ENCODE measurements at regions not wholly inside any gene's neighbourhood (a gene's known extent, or its start where the extent isn't known, plus 50 kb on each side); places are given as distances from the start of the nearest gene placed in this dataset.

DNA sequence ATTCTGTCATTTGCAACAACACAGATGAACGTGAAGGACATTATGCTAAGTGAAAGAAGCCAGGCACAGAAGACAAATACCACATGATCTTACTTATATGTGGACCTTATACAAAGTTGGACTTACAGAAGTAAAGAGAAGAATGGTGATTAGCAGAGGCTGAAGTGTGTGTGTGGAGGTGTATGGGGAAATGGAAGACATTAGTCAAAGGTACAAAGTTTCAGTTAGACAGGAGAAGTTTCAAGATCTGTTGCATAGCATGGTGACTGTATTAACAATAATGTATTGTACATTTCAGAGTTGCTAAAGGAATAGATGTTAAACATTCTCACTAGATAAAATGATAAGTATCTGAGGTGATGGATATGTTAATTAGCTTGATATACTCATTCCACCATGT is 124.4 kb upstream of the ADRA1D start:
- no TSS peak for BruUV-seq (replicated peaks)
- dilution Hi-C loops (cut with MboI; ENCODE audit: extremely low pct_ligation_motif_present, low sequenced_read_pairs): no loop called here
- Histone ChIP-seq H3K4me2 (ENCODE audit: insufficient read depth, low read length) (no peak overlapping the region), H3K27me3 (ENCODE audit: control insufficient read depth in 2 of 2, insufficient read depth in 2 of 2, low read length in 2 of 2) (peaks cover 1 to 6% of the 10 kb centered on the region in 2 experiments), H3K9ac (replicated peaks; ENCODE audit: extremely low read depth, insufficient read depth, low read length) (no peak overlapping the region), H3K9me1 (replicated peaks; ENCODE audit: control insufficient read depth, extremely low read depth, insufficient read depth, low read length) (no peaks in the 10 kb centered on the region), H3K79me2 (ENCODE audit: control insufficient read depth, insufficient read depth, low read length) (no peaks in the 10 kb centered on the region), H3K27ac (ENCODE audit: insufficient read depth, low read depth, low read length) (no peak overlapping the region), H4K20me1 (replicated peaks; ENCODE audit: control insufficient read depth, extremely low read depth, insufficient read depth, low read length) (no peaks in the 10 kb centered on the region), H3K4me1 (ENCODE audit: control insufficient read depth, extremely low read depth, insufficient read depth, low read length) (peaks cover 4% of the 10 kb centered on the region), H3K4me3 (replicated peaks in 1 of 3; ENCODE audit: insufficient read depth in 1 of 3, low read depth in 1 of 3, low read length in 3 of 3) (no peak overlapping the region), H3K36me3 (ENCODE audit: control insufficient read depth in 2 of 2, extremely low read depth in 1 of 2, insufficient read depth in 2 of 2, low read length in 2 of 2) (no peaks in the 10 kb centered on the region), H3K9me3 (replicated peaks; ENCODE audit: control insufficient read depth, insufficient read depth, low read length) (no peaks in the 10 kb centered on the region), H2AFZ (ENCODE audit: low read depth, low read length) (no peak overlapping the region)
- POLR2A ChIA-PET: no interaction called here
- FAIRE-seq (no peak), DNase-seq (ENCODE audit: low read depth, low spot score) (no peak)
- intact Hi-C loops (cut with micrococcal nuclease): no loop called here
- no peak for TF ChIP-seq MYC (IDR thresholded peaks at IDR 0.05; ENCODE audit: low read depth, low read length)
- no peak for TF ChIP-seq JUN (IDR thresholded peaks at IDR 0.05; ENCODE audit: borderline replicate concordance, insufficient read depth, insufficient read length, low read depth)
- TF ChIP-seq, protein P1, sequence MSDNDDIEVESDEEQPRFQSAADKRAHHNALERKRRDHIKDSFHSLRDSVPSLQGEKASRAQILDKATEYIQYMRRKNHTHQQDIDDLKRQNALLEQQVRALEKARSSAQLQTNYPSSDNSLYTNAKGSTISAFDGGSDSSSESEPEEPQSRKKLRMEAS (IDR thresholded peaks at IDR 0.05; ENCODE audit: insufficient read depth, insufficient read length): no peak
- no peak for TF ChIP-seq POLR2A (IDR thresholded peaks at IDR 0.05; ENCODE audit: low read depth, low read length)
- TF ChIP-seq, protein P2, sequence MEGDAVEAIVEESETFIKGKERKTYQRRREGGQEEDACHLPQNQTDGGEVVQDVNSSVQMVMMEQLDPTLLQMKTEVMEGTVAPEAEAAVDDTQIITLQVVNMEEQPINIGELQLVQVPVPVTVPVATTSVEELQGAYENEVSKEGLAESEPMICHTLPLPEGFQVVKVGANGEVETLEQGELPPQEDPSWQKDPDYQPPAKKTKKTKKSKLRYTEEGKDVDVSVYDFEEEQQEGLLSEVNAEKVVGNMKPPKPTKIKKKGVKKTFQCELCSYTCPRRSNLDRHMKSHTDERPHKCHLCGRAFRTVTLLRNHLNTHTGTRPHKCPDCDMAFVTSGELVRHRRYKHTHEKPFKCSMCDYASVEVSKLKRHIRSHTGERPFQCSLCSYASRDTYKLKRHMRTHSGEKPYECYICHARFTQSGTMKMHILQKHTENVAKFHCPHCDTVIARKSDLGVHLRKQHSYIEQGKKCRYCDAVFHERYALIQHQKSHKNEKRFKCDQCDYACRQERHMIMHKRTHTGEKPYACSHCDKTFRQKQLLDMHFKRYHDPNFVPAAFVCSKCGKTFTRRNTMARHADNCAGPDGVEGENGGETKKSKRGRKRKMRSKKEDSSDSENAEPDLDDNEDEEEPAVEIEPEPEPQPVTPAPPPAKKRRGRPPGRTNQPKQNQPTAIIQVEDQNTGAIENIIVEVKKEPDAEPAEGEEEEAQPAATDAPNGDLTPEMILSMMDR (IDR thresholded peaks at IDR 0.05; ENCODE audit: extremely low read depth in 1 of 2, insufficient read depth in 1 of 2, low read depth in 1 of 2, low read length in 2 of 2): no peak
- no peak for TF ChIP-seq GATA2 (IDR thresholded peaks at IDR 0.05; ENCODE audit: insufficient read depth, insufficient read length, low read depth, low read length)
- no peak for TF ChIP-seq POLR2AphosphoS5 (IDR thresholded peaks at IDR 0.05; ENCODE audit: insufficient read depth, low read depth, low read length)
- CTCF ChIA-PET: no interaction called here
